Endodermal cell (in vitro differentiated cells): ENCODE measurements at regions not wholly inside any gene's neighbourhood (a gene's known extent, or its start where the extent isn't known, plus 50 kb on each side); places are given as distances from the start of the nearest gene placed in this dataset.

Experiments used
- DNase-seq: peaks from one replicate; pipeline ENCODE4 v3.0.0-alpha.2; 2017
- H3K27ac ChIP-seq: 2 replicates; pipeline ENCODE4 v1.5.1; 2013; ENCODE audit warnings: mild to moderate bottlenecking, low read depth, low read length, moderate library complexity
- H3K27me3 ChIP-seq: 2 replicates; pipeline ENCODE4 v1.6.1; 2013; ENCODE audit warnings: mild to moderate bottlenecking, low read length, moderate library complexity; ENCODE audit not compliant: insufficient read depth, control insufficient read depth, poor library complexity, severe bottlenecking
- H3K36me3 ChIP-seq: 2 replicates; pipeline ENCODE4 v1.7.0; 2013; ENCODE audit warnings: mild to moderate bottlenecking, low read length, moderate library complexity; ENCODE audit not compliant: control insufficient read depth, insufficient read depth
- H3K4me1 ChIP-seq: one replicate; pipeline ENCODE4 v1.7.0; 2013; ENCODE audit warnings: low read length; ENCODE audit not compliant: control insufficient read depth, insufficient read depth
- H3K4me3 ChIP-seq: 2 replicates; pipeline ENCODE4 v1.5.1; 2013; ENCODE audit warnings: mild to moderate bottlenecking, low read length, moderate library complexity
- H3K9ac ChIP-seq: 2 replicates; pipeline ENCODE4 v1.6.1; 2013; ENCODE audit warnings: mild to moderate bottlenecking, low read length, moderate library complexity; ENCODE audit not compliant: poor library complexity, severe bottlenecking; ENCODE audit errors: extremely low read depth
- H3K9me3 ChIP-seq: 2 replicates; pipeline ENCODE4 v1.6.1; 2013; ENCODE audit warnings: mild to moderate bottlenecking, low read length, moderate library complexity; ENCODE audit not compliant: control insufficient read depth
- H3K27ac Mint-ChIP-seq: 2 replicates; pipeline ENCODE4 v1.8.0; 2020; ENCODE audit warnings: mixed read lengths
- H3K27me3 Mint-ChIP-seq: 2 replicates; pipeline ENCODE4 v1.8.0; 2021; ENCODE audit warnings: mild to moderate bottlenecking, mixed read lengths; ENCODE audit not compliant: insufficient read depth
- H3K36me3 Mint-ChIP-seq: 2 replicates; pipeline ENCODE4 v1.8.0; 2020; ENCODE audit warnings: low read depth, mixed read lengths
- H3K4me1 Mint-ChIP-seq: 2 replicates; pipeline ENCODE4 v1.8.0; 2020; ENCODE audit warnings: mixed read lengths
- H3K4me3 Mint-ChIP-seq: 2 replicates; pipeline ENCODE4 v1.8.0; 2020; ENCODE audit warnings: mild to moderate bottlenecking, moderate library complexity, mixed read lengths
- H3K9me3 Mint-ChIP-seq: 2 replicates; pipeline ENCODE4 v1.8.0; 2020; ENCODE audit warnings: mild to moderate bottlenecking, mixed read lengths
- CTCF ChIP-seq: fragments of 200-600 bp; sonication (generic); conservative IDR thresholded peaks from 2 replicates; pipeline ENCODE4 v1.5.0; 2021; ENCODE audit warnings: antibody characterized with exemption, mild to moderate bottlenecking
- WGBS, 2 experiments: methylation state at CpG; one replicate each; pipeline versions ENCODE4 v1.1.5 to v1.1.7; 2013; ENCODE audit warnings: missing lambda C conversion rate in 2 of 2, mixed read lengths in 1 of 2; ENCODE audit not compliant: insufficient coverage in 1 of 2, insufficient read length in 1 of 2; 5-methylcytosine and 5-hydroxymethylcytosine counted together

- Mint-ChIP-seq H3K27ac (no peak overlapping the region), H3K4me1 (peaks cover 1% of the 10 kb centered on the region), H3K9me3 (peaks cover 4% of the 10 kb centered on the region), H3K4me3 (no peak overlapping the region), H3K36me3 (no peaks in the 10 kb centered on the region), H3K27me3 (no peaks in the 10 kb centered on the region)
- no peaks in the 10 kb centered on the region for H3K27me3 ChIP-seq
- H3K36me3 ChIP-seq: no peaks in the 10 kb centered on the region
- no peak overlapping the region for H3K9ac ChIP-seq
- 100% methylated on average over 1 to 2 of the region's 2 CpGs for WGBS, 2 experiments
- peaks cover 6% of the 10 kb centered on the region for H3K9me3 ChIP-seq
- no peak overlapping the region for H3K4me3 ChIP-seq
- no peak for TF ChIP-seq CTCF
- H3K4me1 ChIP-seq: no peaks in the 10 kb centered on the region
- DNase-seq: no peak
- no peak overlapping the region for H3K27ac ChIP-seq
Measured at GRCh38 chr11:104329078-104329665, 165.2 kb upstream of the PDGFD start.

- no peak overlapping the region for H3K9ac ChIP-seq
- 71 to 88% methylated on average over 2 to 4 of the region's 4 CpGs for WGBS, 2 experiments
- no peak overlapping the region for H3K4me3 Mint-ChIP-seq
- no peaks in the 10 kb centered on the region for H3K27me3 Mint-ChIP-seq
- no peak overlapping the region for H3K27ac Mint-ChIP-seq
- no peaks in the 10 kb centered on the region for H3K9me3 Mint-ChIP-seq
- TF ChIP-seq CTCF: no peak
- no peaks in the 10 kb centered on the region for H3K27me3 ChIP-seq
- no peak for DNase-seq
- H3K36me3 Mint-ChIP-seq: no peaks in the 10 kb centered on the region
- H3K4me3 ChIP-seq: no peak overlapping the region
- no peaks in the 10 kb centered on the region for H3K4me1 ChIP-seq
- H3K27ac ChIP-seq: no peak overlapping the region
- peaks cover under 1% of the 10 kb centered on the region for H3K9me3 ChIP-seq
- no peaks in the 10 kb centered on the region for H3K4me1 Mint-ChIP-seq
- H3K36me3 ChIP-seq: no peaks in the 10 kb centered on the region
Measured at GRCh38 chr11:104328512-104328907, 164.6 kb upstream of the PDGFD start.

GRCh38 chr11:104327861-104328511 is 164.0 kb upstream of the PDGFD start:
- Histone ChIP-seq H3K27me3 (no peaks in the 10 kb centered on the region), H3K9ac (no peak overlapping the region), H3K4me1 (no peaks in the 10 kb centered on the region), H3K4me3 (no peak overlapping the region), H3K36me3 (no peaks in the 10 kb centered on the region), H3K9me3 (no peaks in the 10 kb centered on the region), H3K27ac (no peak overlapping the region)
- Mint-ChIP-seq H3K27ac (no peak overlapping the region), H3K9me3 (no peaks in the 10 kb centered on the region), H3K36me3 (no peaks in the 10 kb centered on the region), H3K27me3 (no peaks in the 10 kb centered on the region), H3K4me1 (no peaks in the 10 kb centered on the region), H3K4me3 (no peak overlapping the region)
- DNase-seq: no peak
- WGBS, 2 experiments: 91 to 94% methylated on average over 5 to 6 of the region's 6 CpGs
- TF ChIP-seq CTCF: no peak
